Trophoblast cell (in vitro differentiated cells and primary cell): ENCODE measurements at regions not wholly inside any gene's neighbourhood (a gene's known extent, or its start where the extent isn't known, plus 50 kb on each side); places are given as distances from the start of the nearest gene placed in this dataset.

Experiments used
- DNase-seq, 2 donors: peaks; one replicate each; pipeline ENCODE4 v3.0.0-alpha.2; 2016
- H2AFZ ChIP-seq: 2 replicates; pipeline ENCODE4 v1.6.1; 2013; ENCODE audit warnings: low read length, moderate library complexity, mild to moderate bottlenecking; ENCODE audit not compliant: insufficient read depth, poor library complexity
- H2AK5ac ChIP-seq: 2 replicates; pipeline ENCODE4 v1.6.1; 2013; ENCODE audit warnings: mild to moderate bottlenecking, low read length
- H2BK120ac ChIP-seq: 2 replicates; pipeline ENCODE4 v1.6.1; 2013; ENCODE audit warnings: low read length, mild to moderate bottlenecking, moderate library complexity; ENCODE audit not compliant: insufficient read depth, poor library complexity
- H2BK12ac ChIP-seq: 2 replicates; pipeline ENCODE4 v1.6.1; 2013; ENCODE audit warnings: mild to moderate bottlenecking, low read length, moderate library complexity
- H2BK5ac ChIP-seq: 2 replicates; pipeline ENCODE4 v1.6.1; 2013; ENCODE audit warnings: low read length, low read depth, moderate library complexity, mild to moderate bottlenecking; ENCODE audit not compliant: poor library complexity
- H3K14ac ChIP-seq: 2 replicates; pipeline ENCODE4 v1.6.1; 2013; ENCODE audit warnings: mild to moderate bottlenecking, low read length
- H3K18ac ChIP-seq: 2 replicates; pipeline ENCODE4 v1.6.1; 2013; ENCODE audit warnings: mild to moderate bottlenecking, low read length
- H3K23ac ChIP-seq: 2 replicates; pipeline ENCODE4 v1.6.1; 2013; ENCODE audit warnings: low read length
- H3K27ac ChIP-seq: 2 replicates; pipeline ENCODE4 v1.5.1; 2013; ENCODE audit warnings: low read depth, mild to moderate bottlenecking, inconsistent platforms, low read length, moderate library complexity
- H3K27me3 ChIP-seq: 2 replicates; pipeline ENCODE4 v1.6.1; 2013; ENCODE audit warnings: inconsistent platforms, mild to moderate bottlenecking, low read length, moderate library complexity; ENCODE audit not compliant: insufficient read depth
- H3K36me3 ChIP-seq, 2 experiments: 1 replicate in 1 of 2; 2 replicates in 1 of 2; pipeline ENCODE4 v1.6.1; 2013; ENCODE audit warnings: low read length in 2 of 2, mild to moderate bottlenecking in 2 of 2, moderate library complexity in 1 of 2; ENCODE audit not compliant: insufficient read depth in 2 of 2, control insufficient read depth in 1 of 2
- H3K4ac ChIP-seq: 2 replicates; pipeline ENCODE4 v1.6.1; 2013; ENCODE audit warnings: low read depth, mild to moderate bottlenecking, low read length, moderate library complexity
- H3K4me1 ChIP-seq, 2 experiments: 1 replicate in 1 of 2; 2 replicates in 1 of 2; pipeline ENCODE4 v1.6.1; 2013; ENCODE audit warnings: low read length in 2 of 2, mild to moderate bottlenecking in 2 of 2, moderate library complexity in 1 of 2; ENCODE audit not compliant: insufficient read depth in 2 of 2, control insufficient read depth in 1 of 2
- H3K4me2 ChIP-seq: 2 replicates; pipeline ENCODE4 v1.6.1; 2013; ENCODE audit warnings: inconsistent platforms, mild to moderate bottlenecking, low read length, moderate library complexity
- H3K4me3 ChIP-seq: 2 replicates; pipeline ENCODE4 v1.5.1; 2013; ENCODE audit warnings: mild to moderate bottlenecking, low read depth, low read length, inconsistent platforms
- H3K79me1 ChIP-seq: one replicate; pipeline ENCODE4 v1.6.1; 2013; ENCODE audit warnings: low read length
- H3K79me2 ChIP-seq: 2 replicates; pipeline ENCODE4 v1.6.1; 2013; ENCODE audit warnings: low read length, mild to moderate bottlenecking; ENCODE audit not compliant: control insufficient read depth, insufficient read depth, poor library complexity
- H3K9ac ChIP-seq: 2 replicates; pipeline ENCODE4 v1.6.1; 2013; ENCODE audit warnings: mild to moderate bottlenecking, low read length
- H3K9me3 ChIP-seq: 2 replicates; pipeline ENCODE4 v1.6.1; 2013; ENCODE audit warnings: low read depth, mild to moderate bottlenecking, control low read depth, inconsistent platforms, low read length; ENCODE audit not compliant: insufficient read depth
- H4K12ac ChIP-seq: 2 replicates; pipeline ENCODE4 v1.6.1; 2013; ENCODE audit warnings: low read depth, mild to moderate bottlenecking, low read length, moderate library complexity
- H4K8ac ChIP-seq: 2 replicates; pipeline ENCODE4 v1.6.1; 2013; ENCODE audit warnings: low read depth, mild to moderate bottlenecking, low read length, moderate library complexity
- H4K91ac ChIP-seq: one replicate; pipeline ENCODE4 v1.6.1; 2013; ENCODE audit warnings: low read depth, mild to moderate bottlenecking, low read length, moderate library complexity
- WGBS: extraction: QIAGEN DNeasy Blood & Tissue Kit; methylation state at CpG from one replicate; pipeline ENCODE4 v1.1.7; 2013; ENCODE audit warnings: missing lambda C conversion rate; ENCODE audit not compliant: insufficient read length, insufficient coverage; ENCODE audit errors: extremely low coverage; 5-methylcytosine and 5-hydroxymethylcytosine counted together

DNA sequence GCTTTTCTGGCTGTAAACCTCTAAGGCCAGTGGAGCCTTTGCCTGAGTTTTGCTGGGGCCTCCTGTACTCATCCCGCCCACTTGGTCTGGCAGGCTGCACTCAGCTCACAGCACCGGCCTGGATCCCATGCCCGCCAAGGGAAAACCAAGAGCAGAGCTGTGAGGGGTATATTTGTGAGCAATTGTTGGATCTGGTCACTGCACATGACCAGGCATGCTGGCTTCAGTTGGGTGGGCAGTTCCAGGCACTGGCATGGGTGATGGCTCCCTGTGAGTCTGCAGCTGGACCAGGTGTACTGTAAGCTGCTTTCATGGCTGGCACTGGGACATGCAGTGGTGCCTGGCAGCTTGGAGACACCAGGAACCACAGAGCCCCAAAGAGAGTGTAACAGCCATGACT is 563.1 kb upstream of the RGS18 start:
- no CpG with 5 or more reads among the region's 3 CpGs for WGBS
- H3K4me2 ChIP-seq, result no peak overlapping the region
- no peak overlapping the region for H2AFZ ChIP-seq
- H3K4me1 ChIP-seq, result no peaks in the 10 kb centered on the region
- no peak overlapping the region for H4K8ac ChIP-seq
- no peaks in the 10 kb centered on the region for H3K9me3 ChIP-seq
- no peak overlapping the region for H2BK5ac ChIP-seq
- no peak overlapping the region for H2AK5ac ChIP-seq
- H4K91ac ChIP-seq, result no peak overlapping the region
- no peak overlapping the region for H3K9ac ChIP-seq
- H3K36me3 ChIP-seq, result no peaks in the 10 kb centered on the region
- H2BK12ac ChIP-seq, result no peak overlapping the region
- no peak for DNase-seq
- no peaks in the 10 kb centered on the region for H3K79me2 ChIP-seq
- H3K14ac ChIP-seq, result no peak overlapping the region
- H3K4ac ChIP-seq, result no peak overlapping the region
- H3K4me3 ChIP-seq, result no peak overlapping the region
- H3K27ac ChIP-seq, result no peak overlapping the region
- H3K27me3 ChIP-seq, result no peaks in the 10 kb centered on the region
- no peak overlapping the region for H3K18ac ChIP-seq
- no peak overlapping the region for H3K23ac ChIP-seq
- H4K12ac ChIP-seq, result no peak overlapping the region
- H3K79me1 ChIP-seq, result no peaks in the 10 kb centered on the region
- no peak overlapping the region for H2BK120ac ChIP-seq

DNA sequence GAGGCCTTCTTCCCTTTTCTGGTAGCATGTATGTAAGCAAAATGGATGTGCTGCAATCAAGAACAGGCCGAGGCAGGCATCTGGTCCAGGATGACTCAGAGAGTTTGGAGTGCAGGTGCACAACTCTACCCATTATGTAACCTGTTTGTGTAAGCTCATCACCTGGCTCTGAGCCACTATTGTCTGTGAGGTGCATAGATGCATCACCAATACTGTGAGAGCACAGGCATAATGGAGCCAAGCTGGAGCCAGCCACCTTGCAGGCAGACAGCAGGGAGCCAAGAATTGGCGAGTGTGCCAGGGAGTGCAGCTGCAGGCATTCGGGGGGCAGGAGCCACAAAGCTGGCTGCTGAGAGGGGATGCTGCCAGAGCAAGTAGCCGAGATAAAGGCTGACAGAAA is 549.9 kb upstream of the RGS18 start:
- Histone ChIP-seq H3K36me3 (no peaks in the 10 kb centered on the region), H2AK5ac (no peak overlapping the region), H3K9me3 (no peaks in the 10 kb centered on the region), H2BK120ac (no peak overlapping the region), H3K23ac (no peak overlapping the region), H3K79me1 (no peaks in the 10 kb centered on the region), H3K4ac (no peak overlapping the region), H4K12ac (no peak overlapping the region), H3K27me3 (no peaks in the 10 kb centered on the region), H3K4me1 (no peaks in the 10 kb centered on the region), H2BK12ac (no peak overlapping the region), H3K18ac (no peak overlapping the region), H3K9ac (no peak overlapping the region), H3K4me3 (no peak overlapping the region), H3K14ac (no peak overlapping the region), H3K27ac (no peak overlapping the region), H2AFZ (no peak overlapping the region), H2BK5ac (no peak overlapping the region), H3K4me2 (no peak overlapping the region), H4K91ac (no peak overlapping the region), H3K79me2 (no peaks in the 10 kb centered on the region), H4K8ac (no peak overlapping the region)
- no peak for DNase-seq
- WGBS, result no CpG with 5 or more reads among the region's 4 CpGs

DNA sequence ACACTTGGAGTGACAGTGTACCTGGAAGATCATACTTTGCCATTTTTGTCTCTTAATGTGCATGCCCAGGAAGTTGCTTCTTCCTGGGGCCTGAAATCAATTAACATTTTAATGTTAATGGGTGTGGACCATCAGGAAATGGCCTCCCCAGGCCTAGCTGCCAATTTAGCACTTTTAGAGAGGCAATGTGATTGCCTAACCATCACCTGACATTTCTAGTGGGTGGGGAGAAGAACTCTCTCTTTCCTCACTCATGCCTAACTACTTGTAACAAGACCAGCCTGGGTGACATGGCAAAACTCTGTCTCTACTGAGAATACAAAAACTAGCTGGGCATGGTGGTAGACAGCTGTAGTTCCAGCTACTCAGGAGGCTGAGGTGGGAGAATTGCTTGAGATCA is 549.0 kb upstream of the RGS18 start:
- H4K8ac ChIP-seq, result no peak overlapping the region

DNA sequence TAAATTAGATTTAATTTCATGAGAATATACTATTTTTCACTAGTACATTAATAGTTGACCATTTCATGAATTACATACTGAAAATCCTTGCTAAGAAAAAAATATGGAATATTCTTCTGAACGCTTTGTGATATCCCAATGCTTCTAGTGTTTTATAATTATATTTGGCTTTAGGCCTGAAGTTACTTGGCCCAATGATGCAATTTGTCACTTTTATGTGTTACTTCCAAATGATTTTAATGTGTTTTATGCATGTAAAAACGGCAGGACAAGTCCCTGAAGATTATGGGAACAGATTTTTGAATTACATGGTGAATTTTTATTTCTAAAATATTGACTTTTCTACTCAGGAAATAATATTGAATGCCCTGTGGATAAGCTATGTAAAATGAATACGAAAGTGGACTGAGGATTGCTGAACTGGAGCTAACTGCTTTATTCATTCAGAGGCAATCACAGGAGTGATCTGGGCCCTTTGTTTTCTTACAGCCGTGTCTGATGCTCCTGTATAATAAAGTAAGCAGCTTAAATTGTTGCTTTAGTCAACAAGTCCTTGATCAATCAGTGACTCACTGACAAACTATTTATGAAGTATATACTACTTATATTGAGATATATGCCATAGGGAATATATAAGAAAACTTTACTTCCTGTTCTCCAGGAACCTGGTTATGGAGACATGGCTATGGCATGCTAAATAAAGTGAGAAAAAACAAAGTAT is 543.0 kb upstream of the RGS18 start:
- H3K23ac ChIP-seq, result no peak overlapping the region

More for the DNA sequence above, 549.0 kb upstream of the RGS18 start:
- Histone ChIP-seq H2BK12ac (no peak overlapping the region), H3K23ac (no peak overlapping the region), H3K27me3 (no peaks in the 10 kb centered on the region), H3K9me3 (no peaks in the 10 kb centered on the region), H3K36me3 (no peaks in the 10 kb centered on the region), H3K4me1 (no peaks in the 10 kb centered on the region), H3K9ac (no peak overlapping the region), H4K91ac (no peak overlapping the region), H2AK5ac (no peak overlapping the region), H2BK120ac (no peak overlapping the region), H3K4me3 (no peak overlapping the region), H3K18ac (no peak overlapping the region), H2AFZ (no peak overlapping the region), H3K27ac (no peak overlapping the region), H3K79me1 (no peaks in the 10 kb centered on the region), H3K4me2 (no peak overlapping the region), H2BK5ac (no peak overlapping the region), H3K79me2 (no peaks in the 10 kb centered on the region), H3K4ac (no peak overlapping the region), H4K12ac (no peak overlapping the region), H3K14ac (no peak overlapping the region)
- DNase-seq, result no peak

More for the DNA sequence above, 543.0 kb upstream of the RGS18 start:
- Histone ChIP-seq H3K4me3 (no peak overlapping the region), H3K4me1 (no peaks in the 10 kb centered on the region), H3K14ac (no peak overlapping the region), H3K4me2 (no peak overlapping the region), H2BK120ac (no peak overlapping the region), H4K91ac (no peak overlapping the region), H3K27ac (no peak overlapping the region), H3K9ac (no peak overlapping the region), H3K18ac (no peak overlapping the region), H3K27me3 (no peaks in the 10 kb centered on the region), H4K8ac (no peak overlapping the region), H3K79me1 (no peaks in the 10 kb centered on the region), H2AK5ac (no peak overlapping the region), H2AFZ (no peak overlapping the region), H3K79me2 (no peaks in the 10 kb centered on the region), H3K4ac (no peak overlapping the region), H3K36me3 (no peaks in the 10 kb centered on the region), H2BK12ac (no peak overlapping the region), H4K12ac (no peak overlapping the region), H2BK5ac (no peak overlapping the region), H3K9me3 (no peaks in the 10 kb centered on the region)
- no CpG with 5 or more reads among the region's 4 CpGs for WGBS
- DNase-seq, result no peak
